Pancreas (tissue), 10 donors: ENCODE measurements at regions not wholly inside any gene's neighbourhood (a gene's known extent, or its start where the extent isn't known, plus 50 kb on each side); places are given as distances from the start of the nearest gene placed in this dataset.
"Not testable (repeated sequence)": the region's sequence is repeated elsewhere in the genome, so short reads cannot be mapped to it uniquely, and the experiment has no call there.

Source experiments
- ATAC-seq, 4 donors: fragments of 200-7000 bp; cut with Tn5 transposase; one replicate each; pipeline versions ENCODE4 v1.8.0 to v1.9.1; 2020; ENCODE audit warnings: mild to moderate bottlenecking in 4 of 4, moderate library complexity in 4 of 4
- DNase-seq, 6 donors: peaks; one replicate each; pipeline ENCODE4 v3.0.0-alpha.2; 2020
- FAIRE-seq: peaks from 2 replicates; lab custom pipeline; 2012; peaks lifted over from hg19 to GRCh38; lab: Jason Lieb, UNC
- H3K27ac ChIP-seq, 4 donors: fragments of 200-600 bp; sonication (generic); 1 replicate in 3 of 4; 2 replicates in 1 of 4; pipeline versions ENCODE4 v1.5.0 to v1.8.0; 2020
- H3K27me3 ChIP-seq, 4 donors: fragments of 200-600 bp; one replicate each; pipeline ENCODE4 v1.8.0; 2021
- H3K36me3 ChIP-seq, 3 donors: fragments of 200-600 bp; sonication (generic) in 1 of 3; one replicate each; pipeline versions ENCODE4 v1.5.0 to v1.8.0; 2020 to 2021
- H3K4me1 ChIP-seq, 3 donors: fragments of 200-600 bp; one replicate each; pipeline ENCODE4 v1.8.0; 2021
- H3K4me3 ChIP-seq, 4 donors: fragments of 200-600 bp; sonication (generic) in 2 of 4; one replicate each; pipeline versions ENCODE4 v1.5.0 to v1.8.0; 2020 to 2021
- H3K9me3 ChIP-seq, 4 donors: fragments of 200-600 bp; one replicate each; pipeline ENCODE4 v1.8.0; 2021
- CTCF ChIP-seq, 4 donors: fragments of 200-600 bp; sonication (generic) in 3 of 4; IDR thresholded peaks; one replicate each; pipeline versions ENCODE4 v1.5.0 to v1.8.0; 2021; ENCODE audit warnings: antibody characterized with exemption in 4 of 4
- WGBS, 2 donors: extraction: QIAGEN DNeasy Blood & Tissue Kit; methylation state at CpG; one replicate each; pipeline ENCODE4 v1.1.7; 2013; 5-methylcytosine and 5-hydroxymethylcytosine counted together
- intact Hi-C, 3 donors: fragments of 100-400 bp; cut with DNase I; formaldehyde crosslinking; loops; one replicate each; pipeline versions ENCODE4 v1.11.1 to v1.14.2; 2022
- donor health status: healthy with polysubstance abuse.
- donor health status: DM: no; HTN: no; CAD: no; lungs with moderate emphysema.
- donor health status: DM: no; HTN: no; CAD: no.
- donor health status: control.
- donor health status: control.
- donor health status: Bipolar disorder and iron deficiency.
- donor health status: DM: yes; HTN: yes; CAD: no.
- donor health status: DM: no; HTN: no; CAD: no.
- donor health status: DM: no; HTN: no; CAD: no.
- donor health status: DM: yes; HTN: yes; CAD: no.

DNA sequence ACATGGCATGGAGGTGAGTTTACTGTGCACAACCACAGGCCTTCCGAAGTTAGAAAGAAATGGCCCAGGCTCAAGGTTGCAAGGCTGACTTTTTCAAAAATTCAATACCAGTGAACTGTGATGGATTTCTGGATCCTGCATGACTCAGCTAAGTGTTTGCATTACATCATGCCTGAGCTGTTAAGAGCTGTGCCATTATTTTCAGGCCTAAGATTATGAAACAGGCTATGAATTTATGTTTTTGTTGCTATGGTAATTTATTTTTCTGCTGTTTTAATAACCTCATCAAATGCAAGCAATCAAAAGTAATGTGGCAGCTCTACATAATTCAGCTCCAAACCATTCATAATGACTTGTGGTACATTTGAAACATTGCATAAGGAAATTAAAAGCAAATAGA, 457.7 kb upstream of the TMEM132C start:
- H3K27ac ChIP-seq = peak overlapping the region in 1 of 4 donors; percentile 12
- H3K4me3 ChIP-seq = no peak overlapping the region
- H3K9me3 ChIP-seq = no peaks in the 10 kb centered on the region
- WGBS, 2 donors = 6 to 15% methylated on average over 1 of the region's 1 CpG
- no peak for TF ChIP-seq CTCF (IDR thresholded peaks at IDR 0.05)
- H3K27me3 ChIP-seq = no peaks in the 10 kb centered on the region
- DNase-seq (peak in 2 of 6 donors; percentile 11 to 38), ATAC-seq (peak; percentile 83 to 91 (median 90)), FAIRE-seq (no peak)
- H3K4me1 ChIP-seq = peaks cover 0 to 4% (median 0%) of the 10 kb centered on the region in 3 donors
- intact Hi-C loops = no loop called here
- no peaks in the 10 kb centered on the region for H3K36me3 ChIP-seq

DNA sequence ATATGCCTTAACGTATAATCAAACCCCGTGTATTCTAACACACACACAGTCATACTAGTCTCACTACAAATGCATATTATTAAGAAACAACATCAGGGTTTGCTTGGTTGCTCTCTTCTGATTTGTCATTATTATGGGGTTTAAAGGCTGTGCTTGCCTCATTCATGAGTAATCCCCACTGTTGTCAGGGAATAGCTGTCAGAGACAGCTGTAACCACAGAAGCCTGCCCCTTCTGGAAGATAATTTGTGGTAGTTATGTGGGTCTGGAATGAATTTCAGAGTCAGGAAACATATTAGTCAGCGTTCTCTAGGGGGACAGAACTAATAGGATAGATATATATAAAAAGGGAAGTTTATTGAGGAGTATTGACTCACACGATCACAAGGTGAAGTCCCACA, 456.9 kb upstream of the TMEM132C start:
- no peak for TF ChIP-seq CTCF (IDR thresholded peaks at IDR 0.05)
- Histone ChIP-seq H3K27ac (no peak overlapping the region), H3K36me3 (no peaks in the 10 kb centered on the region), H3K9me3 (no peaks in the 10 kb centered on the region), H3K4me3 (no peak overlapping the region), H3K27me3 (no peaks in the 10 kb centered on the region), H3K4me1 (peaks cover 0 to 4% (median 0%) of the 10 kb centered on the region in 3 donors)
- WGBS, 2 donors = 69 to 75% methylated on average over 4 of the region's 4 CpGs
- ATAC-seq = peak in 3 of 4 donors; percentile 45 to 80 (median 61)
- DNase-seq = no peak
- intact Hi-C loops = no loop called here
- no peak for FAIRE-seq

DNA sequence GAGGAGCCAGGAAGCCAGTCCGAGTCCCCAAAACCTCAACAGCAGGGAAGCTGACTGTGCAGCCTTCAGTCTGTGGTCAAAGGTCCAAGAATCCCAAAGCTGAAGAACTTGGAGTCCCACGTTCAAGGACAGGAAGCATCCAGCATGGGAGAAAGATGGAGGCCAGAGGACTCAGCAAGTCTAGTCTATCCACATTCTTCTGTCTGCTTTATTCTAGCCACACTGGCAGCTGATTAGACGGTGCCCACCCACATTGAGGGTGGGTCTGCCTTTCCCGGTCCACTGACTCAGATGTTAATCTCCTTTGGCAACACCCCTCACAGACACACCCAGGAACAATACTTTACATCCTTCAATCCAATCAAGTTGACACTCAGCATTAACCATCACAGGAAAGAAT, 456.5 kb upstream of the TMEM132C start:
- H3K36me3 ChIP-seq, ATAC-seq, H3K4me1 ChIP-seq, FAIRE-seq, DNase-seq, intact Hi-C loops, H3K27ac ChIP-seq, H3K4me3 ChIP-seq, H3K9me3 ChIP-seq, H3K27me3 ChIP-seq: not testable (repeated sequence)
- 64 to 83% methylated on average over 4 of the region's 4 CpGs for WGBS, 2 donors

DNA sequence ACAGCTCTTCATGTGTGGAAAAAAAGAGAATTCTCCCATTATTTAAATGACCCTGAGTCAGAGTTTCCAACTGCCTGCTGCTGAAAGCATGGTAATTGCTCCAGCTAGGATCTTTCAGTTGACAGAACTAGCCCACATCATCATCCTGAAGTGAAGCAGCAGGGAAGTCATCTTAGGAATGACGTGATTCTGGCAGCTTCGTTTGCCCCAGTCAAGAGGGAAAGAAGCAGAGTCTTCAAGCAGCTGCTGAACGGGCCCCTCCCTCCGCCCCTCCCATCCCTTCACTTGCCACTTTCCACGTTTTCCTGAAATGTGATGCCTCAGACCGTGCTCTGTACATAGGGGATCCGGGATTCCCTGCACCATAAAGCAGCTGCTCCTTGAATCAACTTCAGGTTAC, 455.0 kb upstream of the TMEM132C start:
- intact Hi-C loops = no loop called here
- no peak for DNase-seq
- Histone ChIP-seq H3K4me1 (peaks cover 0 to 4% (median 0%) of the 10 kb centered on the region in 3 donors), H3K36me3 (no peaks in the 10 kb centered on the region), H3K27me3 (no peaks in the 10 kb centered on the region), H3K9me3 (no peaks in the 10 kb centered on the region), H3K4me3 (no peak overlapping the region), H3K27ac (no peak overlapping the region)
- WGBS, 2 donors = 5 to 10% methylated on average over 7 of the region's 7 CpGs
- no peak for ATAC-seq
- no peak for TF ChIP-seq CTCF (IDR thresholded peaks at IDR 0.05)
- no peak for FAIRE-seq

GRCh38 chr12:127813147-127813546, 453.8 kb upstream of the TMEM132C start:
- WGBS, 2 donors = 37 to 41% methylated on average over 2 of the region's 2 CpGs
- no peak for TF ChIP-seq CTCF (IDR thresholded peaks at IDR 0.05)
- Histone ChIP-seq H3K27ac (no peak overlapping the region), H3K27me3 (no peaks in the 10 kb centered on the region), H3K4me3 (no peak overlapping the region), H3K36me3 (no peaks in the 10 kb centered on the region), H3K4me1 (peaks cover 0 to 4% (median 0%) of the 10 kb centered on the region in 3 donors), H3K9me3 (no peaks in the 10 kb centered on the region)
- intact Hi-C loops = no loop called here
- DNase-seq (no peak), ATAC-seq (no peak), FAIRE-seq (no peak)
